ENCODE measurements at regions not wholly inside any gene's neighbourhood (a gene's known extent, or its start where the extent isn't known, plus 50 kb on each side); places are given as distances from the start of the nearest gene placed in this dataset.

GRCh38 chr3:147472846-147473245 lies 63.7 kb downstream of the ZIC1 start:
- TF ChIP-seq POLR2A (IDR thresholded peaks at IDR 0.05) (no peak), CTCF (IDR thresholded peaks at IDR 0.05) (no peak), EP300 (IDR thresholded peaks at IDR 0.05) (no peak)
